Neural cell (in vitro differentiated cells): ENCODE measurements at regions not wholly inside any gene's neighbourhood (a gene's known extent, or its start where the extent isn't known, plus 50 kb on each side); places are given as distances from the start of the nearest gene placed in this dataset.

Source experiments
- EP300 ChIP-seq: fragments of 450-650 bp; conservative IDR thresholded peaks from 2 replicates; pipeline ENCODE4 v1.6.1; 2014; ENCODE audit warnings: antibody characterized with exemption, mild to moderate bottlenecking, moderate library complexity; ENCODE audit not compliant: poor library complexity, severe bottlenecking
- EZH2 ChIP-seq: fragments of 200-600, 300-800 bp; shearing (Covaris generic), sonication (generic); IDR thresholded peaks from 2 replicates; pipeline ENCODE4 v1.6.1; 2014; ENCODE audit warnings: antibody characterized with exemption, low read length, borderline replicate concordance, mild to moderate bottlenecking; ENCODE audit not compliant: insufficient read depth, poor library complexity, severe bottlenecking
- MXI1 ChIP-seq: fragments of 450-650 bp; conservative IDR thresholded peaks from 2 replicates; pipeline ENCODE4 v1.6.1; 2014; ENCODE audit warnings: antibody characterized with exemption, mild to moderate bottlenecking; ENCODE audit not compliant: poor library complexity, severe bottlenecking
- POLR2AphosphoS5 ChIP-seq: IDR thresholded peaks from 2 replicates; pipeline ENCODE4 v1.6.1; 2012
- RAD21 ChIP-seq: fragments of 450-650 bp; conservative IDR thresholded peaks from 2 replicates; pipeline ENCODE4 v1.6.1; 2014; ENCODE audit warnings: antibody characterized with exemption, mild to moderate bottlenecking, moderate library complexity
- REST ChIP-seq: IDR thresholded peaks from 2 replicates; pipeline ENCODE4 v1.6.1; 2012; ENCODE audit warnings: borderline replicate concordance
- TF ChIP-seq, protein P1 (sequence below): fragments of 450-650 bp; IDR thresholded peaks from 2 replicates; pipeline ENCODE4 v1.5.1; 2014; ENCODE audit warnings: antibody characterized with exemption, mild to moderate bottlenecking, moderate library complexity; ENCODE audit not compliant: poor library complexity, severe bottlenecking

DNA sequence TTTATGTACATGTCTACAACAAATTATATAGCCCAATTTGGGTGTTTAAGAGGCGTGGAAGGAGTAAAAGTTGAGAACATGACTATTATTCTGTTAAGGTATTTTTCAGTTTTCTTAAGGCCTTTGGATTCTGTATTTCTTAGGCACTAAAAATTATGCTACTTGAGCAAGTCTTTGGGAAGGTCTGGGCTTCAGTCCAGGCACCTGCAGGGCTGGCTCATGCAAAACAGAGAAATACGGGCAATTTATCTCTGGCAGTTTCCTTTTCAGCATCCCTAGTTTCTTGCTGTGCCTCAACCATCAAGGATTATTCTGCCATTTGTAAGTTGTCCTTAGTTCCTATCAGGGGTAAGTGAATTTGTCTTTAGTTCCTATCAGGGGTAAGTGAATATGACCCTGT lies 358.8 kb upstream of the B3GALT2 start:
- TF ChIP-seq, protein P1, sequence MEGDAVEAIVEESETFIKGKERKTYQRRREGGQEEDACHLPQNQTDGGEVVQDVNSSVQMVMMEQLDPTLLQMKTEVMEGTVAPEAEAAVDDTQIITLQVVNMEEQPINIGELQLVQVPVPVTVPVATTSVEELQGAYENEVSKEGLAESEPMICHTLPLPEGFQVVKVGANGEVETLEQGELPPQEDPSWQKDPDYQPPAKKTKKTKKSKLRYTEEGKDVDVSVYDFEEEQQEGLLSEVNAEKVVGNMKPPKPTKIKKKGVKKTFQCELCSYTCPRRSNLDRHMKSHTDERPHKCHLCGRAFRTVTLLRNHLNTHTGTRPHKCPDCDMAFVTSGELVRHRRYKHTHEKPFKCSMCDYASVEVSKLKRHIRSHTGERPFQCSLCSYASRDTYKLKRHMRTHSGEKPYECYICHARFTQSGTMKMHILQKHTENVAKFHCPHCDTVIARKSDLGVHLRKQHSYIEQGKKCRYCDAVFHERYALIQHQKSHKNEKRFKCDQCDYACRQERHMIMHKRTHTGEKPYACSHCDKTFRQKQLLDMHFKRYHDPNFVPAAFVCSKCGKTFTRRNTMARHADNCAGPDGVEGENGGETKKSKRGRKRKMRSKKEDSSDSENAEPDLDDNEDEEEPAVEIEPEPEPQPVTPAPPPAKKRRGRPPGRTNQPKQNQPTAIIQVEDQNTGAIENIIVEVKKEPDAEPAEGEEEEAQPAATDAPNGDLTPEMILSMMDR: no peak
- TF ChIP-seq POLR2AphosphoS5: no peak
- no peak for TF ChIP-seq EZH2
- TF ChIP-seq EP300: no peak
- TF ChIP-seq RAD21: no peak
- no peak for TF ChIP-seq REST
- TF ChIP-seq MXI1: no peak
